ENCODE measurements at regions not wholly inside any gene's neighbourhood (a gene's known extent, or its start where the extent isn't known, plus 50 kb on each side); places are given as distances from the start of the nearest gene placed in this dataset.

DNA sequence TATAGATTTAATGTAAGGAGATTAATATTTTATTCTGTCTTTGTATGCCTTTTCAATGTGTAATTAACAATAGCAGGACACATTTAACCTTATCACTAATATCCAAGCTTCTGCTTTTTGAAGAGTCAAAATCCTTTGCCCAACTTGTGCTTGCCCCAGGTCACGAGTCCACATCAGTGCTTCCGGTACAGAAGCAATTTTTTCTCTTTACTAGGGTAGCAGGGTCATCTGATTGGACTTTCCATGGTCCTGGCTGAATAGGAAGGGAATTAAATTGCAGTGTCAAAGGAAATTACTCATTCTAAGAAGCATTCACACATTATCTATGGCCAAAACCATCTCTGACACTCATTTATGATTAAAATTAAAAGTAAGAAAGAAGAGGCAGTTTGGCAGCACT lies 460.5 kb upstream of the ADGRL2 start:
- DNase-seq (ENCODE audit: low spot score), result no peak
- Histone ChIP-seq H3K4me1 (no peaks in the 10 kb centered on the region), H3K4me3 (no peak overlapping the region), H3K36me3 (no peaks in the 10 kb centered on the region), H3K27me3 (no peaks in the 10 kb centered on the region), H3K27ac (no peak overlapping the region), H3K9me3 (no peaks in the 10 kb centered on the region)
- TF ChIP-seq, protein P1, sequence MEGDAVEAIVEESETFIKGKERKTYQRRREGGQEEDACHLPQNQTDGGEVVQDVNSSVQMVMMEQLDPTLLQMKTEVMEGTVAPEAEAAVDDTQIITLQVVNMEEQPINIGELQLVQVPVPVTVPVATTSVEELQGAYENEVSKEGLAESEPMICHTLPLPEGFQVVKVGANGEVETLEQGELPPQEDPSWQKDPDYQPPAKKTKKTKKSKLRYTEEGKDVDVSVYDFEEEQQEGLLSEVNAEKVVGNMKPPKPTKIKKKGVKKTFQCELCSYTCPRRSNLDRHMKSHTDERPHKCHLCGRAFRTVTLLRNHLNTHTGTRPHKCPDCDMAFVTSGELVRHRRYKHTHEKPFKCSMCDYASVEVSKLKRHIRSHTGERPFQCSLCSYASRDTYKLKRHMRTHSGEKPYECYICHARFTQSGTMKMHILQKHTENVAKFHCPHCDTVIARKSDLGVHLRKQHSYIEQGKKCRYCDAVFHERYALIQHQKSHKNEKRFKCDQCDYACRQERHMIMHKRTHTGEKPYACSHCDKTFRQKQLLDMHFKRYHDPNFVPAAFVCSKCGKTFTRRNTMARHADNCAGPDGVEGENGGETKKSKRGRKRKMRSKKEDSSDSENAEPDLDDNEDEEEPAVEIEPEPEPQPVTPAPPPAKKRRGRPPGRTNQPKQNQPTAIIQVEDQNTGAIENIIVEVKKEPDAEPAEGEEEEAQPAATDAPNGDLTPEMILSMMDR (IDR thresholded peaks at IDR 0.05), result no peak

DNA sequence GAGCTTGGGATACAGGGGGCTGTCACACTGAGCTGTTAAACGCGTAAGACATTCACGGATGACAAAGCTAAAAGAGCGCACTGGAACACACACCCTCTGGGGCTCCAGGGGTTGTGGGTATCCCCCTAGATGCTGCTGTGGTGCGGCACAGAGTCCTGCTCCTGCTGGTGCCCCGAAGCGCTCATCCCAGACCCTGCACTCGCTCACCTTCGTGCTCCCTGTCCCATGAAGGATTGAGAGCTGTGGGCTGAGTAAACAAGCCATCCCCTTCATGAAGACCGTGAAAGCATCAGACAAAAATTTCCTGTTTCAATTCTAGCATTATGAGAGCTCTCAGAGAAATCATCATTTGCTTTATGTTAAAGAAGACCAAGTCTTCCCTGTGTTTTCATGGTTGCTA lies 463.5 kb upstream of the ADGRL2 start:
- no peaks in the 10 kb centered on the region for H3K27me3 ChIP-seq
- no peak overlapping the region for H3K4me3 ChIP-seq
- no peak overlapping the region for H3K27ac ChIP-seq
- TF ChIP-seq, protein P1 (IDR thresholded peaks at IDR 0.05), result no peak
- no peaks in the 10 kb centered on the region for H3K36me3 ChIP-seq
- no peak for DNase-seq (ENCODE audit: low spot score)
- H3K9me3 ChIP-seq, result no peaks in the 10 kb centered on the region
- no peaks in the 10 kb centered on the region for H3K4me1 ChIP-seq

DNA sequence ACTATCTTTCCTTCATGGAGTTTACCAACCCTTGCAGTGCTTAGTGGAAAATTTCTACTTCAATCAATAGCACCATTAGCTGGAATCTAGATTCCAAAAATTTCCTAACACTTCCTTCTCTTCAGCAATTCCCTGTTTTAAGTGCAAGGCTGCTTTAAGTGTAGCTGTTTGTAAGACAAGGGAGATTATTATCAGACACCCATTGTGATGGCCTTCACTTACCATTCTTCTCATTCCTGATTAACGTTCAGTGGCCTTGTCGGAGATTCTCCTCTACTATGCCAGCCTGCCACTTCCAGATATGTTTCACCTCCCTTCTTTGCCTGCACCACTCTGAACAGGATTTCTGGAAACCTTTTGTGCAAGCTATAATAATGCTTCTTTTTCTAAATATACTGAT lies 464.9 kb upstream of the ADGRL2 start:
- no peaks in the 10 kb centered on the region for H3K4me1 ChIP-seq
- H3K9me3 ChIP-seq, result no peaks in the 10 kb centered on the region

DNA sequence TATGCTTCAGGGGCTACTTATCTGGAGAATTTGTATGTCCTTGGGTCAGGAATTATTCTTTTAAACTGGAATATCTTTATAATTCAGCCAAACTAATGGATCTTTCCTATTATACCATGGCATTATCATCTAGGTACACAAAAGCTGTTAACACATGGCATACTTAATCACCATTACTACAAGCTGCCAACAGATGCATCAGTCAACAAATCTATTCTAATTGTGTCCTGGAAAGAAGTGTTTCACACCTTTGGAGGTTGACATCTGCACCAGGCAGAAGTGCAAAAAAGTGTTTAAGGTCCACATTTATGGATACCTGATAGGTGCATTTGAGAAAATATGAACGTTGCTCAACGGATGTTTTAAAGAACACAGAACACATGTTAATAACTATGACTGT lies 470.2 kb upstream of the ADGRL2 start:
- Histone ChIP-seq H3K9me3 (no peaks in the 10 kb centered on the region), H3K27ac (no peak overlapping the region), H3K36me3 (no peaks in the 10 kb centered on the region), H3K27me3 (no peaks in the 10 kb centered on the region), H3K4me1 (no peaks in the 10 kb centered on the region), H3K4me3 (no peak overlapping the region)
- TF ChIP-seq, protein P1 (IDR thresholded peaks at IDR 0.05), result no peak
- DNase-seq (ENCODE audit: low spot score), result no peak

More for the DNA sequence above, 464.9 kb upstream of the ADGRL2 start:
- TF ChIP-seq, protein P1 (IDR thresholded peaks at IDR 0.05), result no peak
- no peaks in the 10 kb centered on the region for H3K36me3 ChIP-seq
- H3K27me3 ChIP-seq, result no peaks in the 10 kb centered on the region
- H3K4me3 ChIP-seq, result no peak overlapping the region
- no peak overlapping the region for H3K27ac ChIP-seq
- no peak for DNase-seq (ENCODE audit: low spot score)

DNA sequence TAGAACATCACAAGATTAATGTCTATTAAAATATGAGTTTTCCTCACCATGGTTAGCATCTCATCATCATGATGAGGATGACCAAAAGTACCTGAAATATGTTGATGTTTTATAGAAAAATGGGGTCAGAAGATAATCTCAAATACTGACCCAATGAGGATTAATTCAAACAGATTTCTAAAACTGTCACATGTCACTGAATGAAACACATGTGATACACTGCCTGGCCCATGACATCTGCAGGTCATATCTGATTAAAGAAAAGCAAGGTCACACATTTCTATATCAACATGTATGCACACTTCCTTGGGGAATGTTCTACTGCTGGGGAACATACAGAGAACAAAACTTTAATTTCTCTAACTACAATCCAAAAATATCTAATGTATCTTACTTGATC lies 470.6 kb upstream of the ADGRL2 start:
- no peak for DNase-seq (ENCODE audit: low spot score)
- no peaks in the 10 kb centered on the region for H3K4me1 ChIP-seq
- no peaks in the 10 kb centered on the region for H3K9me3 ChIP-seq
- H3K27ac ChIP-seq, result no peak overlapping the region
- TF ChIP-seq, protein P1 (IDR thresholded peaks at IDR 0.05), result no peak
- H3K36me3 ChIP-seq, result no peaks in the 10 kb centered on the region
- no peak overlapping the region for H3K4me3 ChIP-seq
- no peaks in the 10 kb centered on the region for H3K27me3 ChIP-seq

DNA sequence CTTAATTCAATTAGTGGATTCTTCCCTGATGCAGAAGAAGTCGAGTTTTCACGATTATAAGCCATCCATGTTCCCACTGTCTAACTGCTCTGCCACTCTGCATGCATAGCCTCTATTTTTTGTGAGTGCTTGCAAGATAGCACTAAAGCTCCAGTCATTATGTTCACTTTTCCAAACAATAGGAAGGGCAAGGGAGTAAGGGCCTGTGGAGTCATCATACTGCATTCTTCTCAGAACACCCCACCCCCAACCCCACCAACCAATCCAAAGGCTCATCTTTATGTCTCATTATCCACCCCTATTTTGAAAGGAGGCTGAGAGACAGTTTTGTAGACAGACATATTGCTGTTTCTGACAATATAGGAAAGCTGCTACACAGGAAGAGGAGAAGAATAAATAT lies 471.7 kb upstream of the ADGRL2 start:
- Histone ChIP-seq H3K27me3 (no peaks in the 10 kb centered on the region), H3K4me3 (no peak overlapping the region), H3K9me3 (no peaks in the 10 kb centered on the region), H3K27ac (no peak overlapping the region), H3K4me1 (no peaks in the 10 kb centered on the region), H3K36me3 (no peaks in the 10 kb centered on the region)
- TF ChIP-seq, protein P1 (IDR thresholded peaks at IDR 0.05), result no peak
- no peak for DNase-seq (ENCODE audit: low spot score)

All from right atrium auricular region (tissue), 2 donors.